Activated CD8-positive, alpha-beta T cell treated with anti-CD3 and anti-CD28 coated beads for 36 hours (primary cell): ENCODE measurements at regions not wholly inside any gene's neighbourhood (a gene's known extent, or its start where the extent isn't known, plus 50 kb on each side); places are given as distances from the start of the nearest gene placed in this dataset.

Source experiments
- ATAC-seq: fragments of 200-7000 bp; cut with Tn5 transposase; one replicate; pipeline ENCODE4 v1.10.0; 2021; ENCODE audit warnings: mild to moderate bottlenecking, moderate library complexity
- CTCF ChIA-PET: fragments of 350-600 bp; sonication (Branson Sonifier 250); formaldehyde crosslinking; loops from one replicate; lab custom pipeline; 2021; ENCODE audit warnings: antibody characterized with exemption; lab: Charles Lee
- POLR2A ChIA-PET: fragments of 350-600 bp; sonication (Branson Sonifier 250); formaldehyde crosslinking; loops from one replicate; lab custom pipeline; 2021; ENCODE audit warnings: antibody characterized with exemption; lab: Charles Lee
- DNase-seq: peaks from one replicate; pipeline ENCODE4 v3.0.0-alpha.2; 2020
- H3K27ac Mint-ChIP-seq: one replicate; pipeline ENCODE4 v1.8.0; 2021; ENCODE audit warnings: mild to moderate bottlenecking, mixed read lengths
- H3K27me3 Mint-ChIP-seq: one replicate; pipeline ENCODE4 v1.8.0; 2021; ENCODE audit warnings: mixed read lengths
- H3K36me3 Mint-ChIP-seq: one replicate; pipeline ENCODE4 v1.8.0; 2021; ENCODE audit warnings: low read depth, mixed read lengths
- H3K4me1 Mint-ChIP-seq: one replicate; pipeline ENCODE4 v1.8.0; 2021; ENCODE audit warnings: low read depth, mixed read lengths
- H3K4me3 Mint-ChIP-seq: one replicate; pipeline ENCODE4 v1.8.0; 2021; ENCODE audit warnings: mild to moderate bottlenecking, moderate library complexity, mixed read lengths
- H3K9me3 Mint-ChIP-seq: one replicate; pipeline ENCODE4 v1.8.0; 2021; ENCODE audit warnings: mixed read lengths
- CTCF ChIP-seq: fragments of 200-600 bp; IDR thresholded peaks from one replicate; pipeline ENCODE4 v1.8.0; 2022; ENCODE audit warnings: antibody characterized with exemption, mild to moderate bottlenecking
- intact Hi-C: fragments of 100-400 bp; cut with micrococcal nuclease; formaldehyde crosslinking; loops from one replicate; pipeline ENCODE4 v1.10.0; 2022

GRCh38 chr3:144548346-144548745 lies 576.7 kb downstream of the DIPK2A start:
- POLR2A ChIA-PET: no interaction called here
- Mint-ChIP-seq H3K36me3 (no peaks in the 10 kb centered on the region), H3K4me1 (no peaks in the 10 kb centered on the region), H3K4me3 (no peak overlapping the region), H3K9me3 (no peaks in the 10 kb centered on the region), H3K27me3 (no peaks in the 10 kb centered on the region), H3K27ac (no peak overlapping the region)
- TF ChIP-seq CTCF: no peak
- DNase-seq (no peak), ATAC-seq (no peak)
- CTCF ChIA-PET: no interaction called here
- intact Hi-C loops: no loop called here

DNA sequence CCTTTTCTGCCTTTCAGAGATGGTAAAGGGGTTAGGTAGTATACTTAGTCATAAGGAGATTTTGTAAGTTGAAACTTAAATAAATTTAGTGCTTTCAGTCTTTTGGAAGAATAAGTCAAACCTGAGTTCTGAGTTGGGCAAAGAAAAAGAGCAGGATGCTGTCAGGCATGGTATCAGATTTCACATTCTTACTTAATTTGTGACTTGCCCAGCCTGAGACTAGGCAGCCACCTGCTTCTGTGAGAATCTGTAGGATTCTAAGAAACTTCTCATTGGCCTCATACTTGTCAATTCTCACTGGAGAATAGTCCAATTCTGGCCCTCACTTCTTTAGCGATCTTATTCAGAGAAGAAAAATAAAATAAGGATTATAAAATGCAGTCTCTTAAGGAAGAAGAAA lies 577.5 kb downstream of the DIPK2A start:
- H3K27ac Mint-ChIP-seq: no peak overlapping the region
- ChIA-PET CTCF (no interaction called here), POLR2A (no interaction called here)
- ATAC-seq: no peak
- no peaks in the 10 kb centered on the region for H3K9me3 Mint-ChIP-seq
- intact Hi-C loops: no loop called here
- no peaks in the 10 kb centered on the region for H3K27me3 Mint-ChIP-seq
- no peaks in the 10 kb centered on the region for H3K36me3 Mint-ChIP-seq
- H3K4me3 Mint-ChIP-seq: no peak overlapping the region
- no peaks in the 10 kb centered on the region for H3K4me1 Mint-ChIP-seq
- TF ChIP-seq CTCF: no peak
- DNase-seq: no peak

- TF ChIP-seq CTCF: no peak
- no peak for ATAC-seq
- H3K27ac Mint-ChIP-seq: no peak overlapping the region
- H3K9me3 Mint-ChIP-seq: no peaks in the 10 kb centered on the region
- ChIA-PET CTCF (no interaction called here), POLR2A (no interaction called here)
- H3K27me3 Mint-ChIP-seq: no peaks in the 10 kb centered on the region
- H3K4me3 Mint-ChIP-seq: no peak overlapping the region
- DNase-seq: no peak
- H3K4me1 Mint-ChIP-seq: no peaks in the 10 kb centered on the region
- intact Hi-C loops: no loop called here
- no peaks in the 10 kb centered on the region for H3K36me3 Mint-ChIP-seq
Observed at GRCh38 chr3:144552346-144553057, 580.9 kb downstream of the DIPK2A start.

DNA sequence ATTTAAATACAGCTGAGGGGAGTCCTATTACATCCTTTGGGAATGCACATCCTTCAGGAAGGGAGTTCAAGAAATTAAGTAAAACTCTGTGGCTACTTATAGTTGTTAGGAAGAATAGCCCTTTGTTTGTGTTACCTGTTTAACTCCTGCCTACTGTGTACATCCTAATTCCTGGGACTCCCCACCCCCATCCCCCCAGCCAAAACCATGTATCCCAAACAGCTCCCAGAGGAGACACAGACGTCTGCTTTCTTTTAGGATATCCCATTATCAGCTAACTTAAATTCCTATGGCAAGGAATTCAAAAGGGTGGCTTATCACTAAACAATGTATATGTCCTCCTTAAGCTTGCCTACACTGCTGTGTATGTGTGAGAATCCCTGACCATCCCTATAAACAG lies 581.7 kb downstream of the DIPK2A start:
- intact Hi-C loops: no loop called here
- H3K27me3 Mint-ChIP-seq: no peaks in the 10 kb centered on the region
- no peak for DNase-seq
- POLR2A ChIA-PET: no interaction called here
- no peaks in the 10 kb centered on the region for H3K4me1 Mint-ChIP-seq
- no peaks in the 10 kb centered on the region for H3K36me3 Mint-ChIP-seq
- no peak for TF ChIP-seq CTCF
- H3K27ac Mint-ChIP-seq: no peak overlapping the region
- CTCF ChIA-PET: no interaction called here
- no peak for ATAC-seq
- H3K4me3 Mint-ChIP-seq: no peak overlapping the region
- H3K9me3 Mint-ChIP-seq: no peaks in the 10 kb centered on the region

DNA sequence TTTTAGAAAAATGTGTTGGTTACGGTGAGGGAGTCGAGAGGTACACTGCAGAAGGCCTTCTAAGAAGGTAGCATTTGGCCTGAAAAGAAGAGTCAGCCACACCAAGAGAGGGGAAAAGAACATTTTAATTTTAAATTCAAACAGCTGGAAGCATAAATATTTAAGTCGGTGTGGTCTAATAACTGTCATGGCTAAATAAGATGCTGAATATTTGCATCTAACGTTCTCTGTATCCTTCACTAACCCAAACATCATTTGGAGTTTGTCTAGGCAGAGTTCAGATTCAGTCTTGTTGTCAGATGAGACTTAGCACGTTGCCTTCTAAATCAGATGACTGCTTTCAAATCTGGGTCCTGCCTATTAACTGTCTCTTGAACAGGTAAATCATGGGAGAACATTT lies 583.3 kb downstream of the DIPK2A start:
- intact Hi-C loops: no loop called here
- TF ChIP-seq CTCF: no peak
- ATAC-seq (no peak), DNase-seq (no peak)
- ChIA-PET CTCF (no interaction called here), POLR2A (no interaction called here)
- H3K4me3 Mint-ChIP-seq: no peak overlapping the region
- no peaks in the 10 kb centered on the region for H3K4me1 Mint-ChIP-seq
- no peaks in the 10 kb centered on the region for H3K36me3 Mint-ChIP-seq
- H3K27me3 Mint-ChIP-seq: no peaks in the 10 kb centered on the region
- H3K27ac Mint-ChIP-seq: no peak overlapping the region
- H3K9me3 Mint-ChIP-seq: no peaks in the 10 kb centered on the region
